ENCODE measurements at regions not wholly inside any gene's neighbourhood (a gene's known extent, or its start where the extent isn't known, plus 50 kb on each side); places are given as distances from the start of the nearest gene placed in this dataset.

- peaks cover 32% of the 10 kb centered on the region for H3K27me3 Mint-ChIP-seq
- no peaks in the 10 kb centered on the region for H3K36me3 Mint-ChIP-seq (ENCODE audit: low read depth)
- no peak overlapping the region for H3K4me3 ChIP-seq (ENCODE audit: low read length)
- no peaks in the 10 kb centered on the region for H3K9me3 ChIP-seq (ENCODE audit: control insufficient read depth in 1 of 2, insufficient read depth in 1 of 2, low read length in 2 of 2)
- H3K4me1 Mint-ChIP-seq (ENCODE audit: low read depth) = no peaks in the 10 kb centered on the region
- no peaks in the 10 kb centered on the region for H3K36me3 ChIP-seq (ENCODE audit: insufficient read depth, low read length)
- H3K27ac ChIP-seq (ENCODE audit: low read depth in 1 of 2, low read length in 2 of 2) = no peak overlapping the region
- POLR2A ChIA-PET = no interaction called here
- DNase-seq (no peak), ATAC-seq (ENCODE audit: poor library complexity) (no peak)
- H3K4me1 ChIP-seq (ENCODE audit: insufficient read depth, low read length) = no peaks in the 10 kb centered on the region
- H3K27me3 ChIP-seq (ENCODE audit: control insufficient read depth in 1 of 2, insufficient read depth in 2 of 2, low read length in 2 of 2) = peaks cover 0 to 11% of the 10 kb centered on the region in 2 experiments
- no peaks in the 10 kb centered on the region for H3K9me3 Mint-ChIP-seq
- no peak overlapping the region for H3K27ac Mint-ChIP-seq
- CTCF ChIA-PET = interaction anchor here (1.2 kb wide), 1 partner anchor 16 kb away, joined by 4 read pairs; no protein-coding TSS in a partner anchor
- H3K4me3 Mint-ChIP-seq = no peak overlapping the region
- TF ChIP-seq CTCF (IDR thresholded peaks at IDR 0.05) = no peak
- intact Hi-C loops (cut with DNase I, micrococcal nuclease) = no loop called here
Observed at GRCh38 chr17:73972056-73972455, 231.4 kb upstream of the RPL38 start.

DNA sequence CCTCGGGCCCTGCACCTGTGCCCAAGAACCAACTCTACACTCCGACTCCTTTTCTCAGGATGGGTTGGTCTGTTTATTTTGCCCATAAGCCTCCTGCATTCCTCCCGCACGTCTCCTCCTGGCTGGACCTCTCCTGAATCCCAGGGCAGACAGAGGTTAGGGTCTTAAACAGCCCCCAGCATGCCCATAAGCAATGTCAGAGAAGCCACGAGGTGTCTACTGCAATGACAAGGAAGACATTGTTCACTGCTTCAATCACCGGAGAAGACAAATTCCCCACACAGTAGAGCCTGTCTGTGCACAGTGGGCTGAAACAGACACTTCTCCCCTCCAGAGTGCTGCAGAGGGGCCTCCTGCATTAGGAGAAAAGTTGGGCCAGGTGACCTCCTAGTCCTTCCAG is 230.6 kb upstream of the RPL38 start:
- Mint-ChIP-seq H3K27ac (no peak overlapping the region), H3K36me3 (ENCODE audit: low read depth) (no peaks in the 10 kb centered on the region), H3K9me3 (no peaks in the 10 kb centered on the region), H3K4me1 (ENCODE audit: low read depth) (no peaks in the 10 kb centered on the region), H3K4me3 (no peak overlapping the region), H3K27me3 (peaks cover 34% of the 10 kb centered on the region)
- Histone ChIP-seq H3K27ac (ENCODE audit: low read depth in 1 of 2, low read length in 2 of 2) (no peak overlapping the region), H3K4me3 (ENCODE audit: low read length) (no peak overlapping the region), H3K9me3 (ENCODE audit: control insufficient read depth in 1 of 2, insufficient read depth in 1 of 2, low read length in 2 of 2) (no peaks in the 10 kb centered on the region), H3K27me3 (ENCODE audit: control insufficient read depth in 1 of 2, insufficient read depth in 2 of 2, low read length in 2 of 2) (peaks cover 0 to 11% of the 10 kb centered on the region in 2 experiments), H3K4me1 (ENCODE audit: insufficient read depth, low read length) (no peaks in the 10 kb centered on the region), H3K36me3 (ENCODE audit: insufficient read depth, low read length) (no peaks in the 10 kb centered on the region)
- POLR2A ChIA-PET = no interaction called here
- TF ChIP-seq CTCF (IDR thresholded peaks at IDR 0.05) = no peak
- intact Hi-C loops (cut with DNase I, micrococcal nuclease) = no loop called here
- ATAC-seq (ENCODE audit: poor library complexity) = no peak
- DNase-seq = no peak
- CTCF ChIA-PET = no interaction called here

DNA sequence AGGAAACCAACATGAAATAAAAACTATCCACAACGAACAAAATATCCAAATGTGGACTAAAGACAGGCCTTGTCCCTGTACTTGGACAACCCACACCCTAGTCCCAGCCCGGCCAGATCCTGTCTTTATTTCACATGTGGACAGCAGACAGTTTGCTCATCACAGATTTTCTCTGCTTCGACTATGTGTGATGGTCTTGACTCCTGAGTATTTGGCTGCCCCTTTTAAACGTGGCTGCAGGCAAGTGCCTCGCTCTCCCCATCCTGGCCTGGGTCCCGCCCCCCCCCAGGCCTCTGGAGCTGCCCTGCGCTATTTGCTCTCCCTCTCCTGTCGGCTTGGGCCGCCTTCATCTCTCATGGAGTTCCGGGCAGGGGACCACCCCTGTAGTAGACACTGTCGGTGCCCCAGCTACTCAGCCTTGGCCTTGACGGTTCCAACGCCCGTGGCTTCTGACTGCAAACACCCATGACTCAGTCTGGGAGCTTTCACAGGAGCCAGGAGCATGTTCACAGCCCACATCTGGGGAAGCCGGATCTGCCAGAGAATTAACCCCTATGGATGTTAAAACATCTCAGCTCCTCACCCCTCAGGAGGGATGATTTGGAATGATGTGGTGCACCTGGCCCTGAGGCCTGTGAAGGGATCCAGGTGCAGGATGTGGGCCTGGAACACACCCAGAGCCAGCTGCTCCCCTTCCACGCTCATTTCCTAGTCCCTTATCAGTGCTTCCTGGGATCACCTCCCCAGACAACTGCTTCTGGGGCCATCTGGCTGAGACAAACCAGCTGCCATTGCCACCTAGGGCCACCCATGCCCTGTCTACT is 229.7 kb upstream of the RPL38 start:
- intact Hi-C loops (cut with DNase I, micrococcal nuclease) = no loop called here
- no peaks in the 10 kb centered on the region for H3K36me3 Mint-ChIP-seq (ENCODE audit: low read depth)
- no peaks in the 10 kb centered on the region for H3K4me1 ChIP-seq (ENCODE audit: insufficient read depth, low read length)
- H3K27ac ChIP-seq (ENCODE audit: low read depth in 1 of 2, low read length in 2 of 2) = no peak overlapping the region
- ChIA-PET CTCF (no interaction called here), POLR2A (no interaction called here)
- H3K4me3 ChIP-seq (ENCODE audit: low read length) = no peak overlapping the region
- H3K4me3 Mint-ChIP-seq = no peak overlapping the region
- H3K9me3 Mint-ChIP-seq = no peaks in the 10 kb centered on the region
- no peaks in the 10 kb centered on the region for H3K9me3 ChIP-seq (ENCODE audit: control insufficient read depth in 1 of 2, insufficient read depth in 1 of 2, low read length in 2 of 2)
- DNase-seq = no peak
- H3K27me3 Mint-ChIP-seq = peaks cover 35% of the 10 kb centered on the region
- no peak for ATAC-seq (ENCODE audit: poor library complexity)
- H3K36me3 ChIP-seq (ENCODE audit: insufficient read depth, low read length) = no peaks in the 10 kb centered on the region
- H3K4me1 Mint-ChIP-seq (ENCODE audit: low read depth) = no peaks in the 10 kb centered on the region
- TF ChIP-seq CTCF (IDR thresholded peaks at IDR 0.05) = no peak
- H3K27me3 ChIP-seq (ENCODE audit: control insufficient read depth in 1 of 2, insufficient read depth in 2 of 2, low read length in 2 of 2) = peaks cover 2 to 11% of the 10 kb centered on the region in 2 experiments
- no peak overlapping the region for H3K27ac Mint-ChIP-seq

All from CD4-positive, alpha-beta T cell (primary cell).